BJ (cell line): ENCODE measurements at regions not wholly inside any gene's neighbourhood (a gene's known extent, or its start where the extent isn't known, plus 50 kb on each side); places are given as distances from the start of the nearest gene placed in this dataset.

Experiments used
- CTCF ChIA-PET: fragments of 350-600 bp; formaldehyde crosslinking; extraction: SDS; loops from one replicate; lab custom pipeline; 2021; ENCODE audit warnings: antibody characterized with exemption, inconsistent platforms; lab: Yijun Ruan, JAX
- POLR2A ChIA-PET: fragments of 300-600 bp; sonication (Branson Sonifier 250); formaldehyde crosslinking; extraction: SDS; loops from one replicate; lab custom pipeline; 2021; ENCODE audit warnings: antibody characterized with exemption; lab: Charles Lee
- DNase-seq: peaks from one replicate; pipeline ENCODE4 v3.0.0-alpha.2; 2011; ENCODE audit warnings: low read depth
- H3K27me3 ChIP-seq: 2 replicates; pipeline ENCODE4 v1.6.0; 2011; ENCODE audit warnings: low read length; ENCODE audit not compliant: control insufficient read depth, insufficient read depth
- H3K36me3 ChIP-seq: 2 replicates; pipeline ENCODE4 v1.5.1; 2011; ENCODE audit warnings: low read length; ENCODE audit not compliant: control insufficient read depth, insufficient read depth
- H3K4me3 ChIP-seq: 2 replicates; pipeline ENCODE4 v1.5.1; 2011; ENCODE audit warnings: low read depth, mild to moderate bottlenecking, control low read depth, low read length
- TF ChIP-seq, protein P1 (sequence below): IDR thresholded peaks from 2 replicates; pipeline ENCODE4 v1.5.1; 2011; ENCODE audit warnings: low read depth, mild to moderate bottlenecking, control low read depth, inconsistent platforms, low read length, moderate library complexity; ENCODE audit not compliant: insufficient read depth

DNA sequence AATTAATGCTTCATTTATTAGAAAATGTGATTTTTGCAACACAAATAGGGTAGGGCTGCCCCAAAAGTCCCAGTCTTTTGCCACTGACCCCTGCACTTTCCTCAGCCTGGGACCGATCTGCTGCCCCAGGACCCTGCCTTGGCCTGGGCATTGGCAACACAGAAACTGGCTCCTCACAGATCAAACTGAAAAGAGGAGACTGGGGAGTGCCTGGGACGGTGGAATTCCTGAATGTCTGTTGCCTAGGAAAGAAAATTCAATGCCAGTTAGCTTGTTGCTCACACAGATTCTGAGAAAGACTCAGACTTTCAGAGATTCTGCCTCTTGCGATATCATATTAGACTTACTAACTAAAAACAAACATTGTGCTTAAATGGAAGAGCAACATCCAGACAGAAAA is 211.2 kb downstream of the VAPA start:
- CTCF ChIA-PET = interaction anchor here (2.0 kb wide), 1 partner anchor 15 kb away, joined by 5 read pairs; no protein-coding TSS in a partner anchor
- no peak for DNase-seq
- H3K4me3 ChIP-seq = no peak overlapping the region
- H3K36me3 ChIP-seq = no peaks in the 10 kb centered on the region
- H3K27me3 ChIP-seq = no peaks in the 10 kb centered on the region
- POLR2A ChIA-PET = interaction anchor here (0.6 kb wide), 1 partner anchor 352 kb away, joined by 3 read pairs; no protein-coding TSS in a partner anchor
- TF ChIP-seq, protein P1, sequence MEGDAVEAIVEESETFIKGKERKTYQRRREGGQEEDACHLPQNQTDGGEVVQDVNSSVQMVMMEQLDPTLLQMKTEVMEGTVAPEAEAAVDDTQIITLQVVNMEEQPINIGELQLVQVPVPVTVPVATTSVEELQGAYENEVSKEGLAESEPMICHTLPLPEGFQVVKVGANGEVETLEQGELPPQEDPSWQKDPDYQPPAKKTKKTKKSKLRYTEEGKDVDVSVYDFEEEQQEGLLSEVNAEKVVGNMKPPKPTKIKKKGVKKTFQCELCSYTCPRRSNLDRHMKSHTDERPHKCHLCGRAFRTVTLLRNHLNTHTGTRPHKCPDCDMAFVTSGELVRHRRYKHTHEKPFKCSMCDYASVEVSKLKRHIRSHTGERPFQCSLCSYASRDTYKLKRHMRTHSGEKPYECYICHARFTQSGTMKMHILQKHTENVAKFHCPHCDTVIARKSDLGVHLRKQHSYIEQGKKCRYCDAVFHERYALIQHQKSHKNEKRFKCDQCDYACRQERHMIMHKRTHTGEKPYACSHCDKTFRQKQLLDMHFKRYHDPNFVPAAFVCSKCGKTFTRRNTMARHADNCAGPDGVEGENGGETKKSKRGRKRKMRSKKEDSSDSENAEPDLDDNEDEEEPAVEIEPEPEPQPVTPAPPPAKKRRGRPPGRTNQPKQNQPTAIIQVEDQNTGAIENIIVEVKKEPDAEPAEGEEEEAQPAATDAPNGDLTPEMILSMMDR = no peak

DNA sequence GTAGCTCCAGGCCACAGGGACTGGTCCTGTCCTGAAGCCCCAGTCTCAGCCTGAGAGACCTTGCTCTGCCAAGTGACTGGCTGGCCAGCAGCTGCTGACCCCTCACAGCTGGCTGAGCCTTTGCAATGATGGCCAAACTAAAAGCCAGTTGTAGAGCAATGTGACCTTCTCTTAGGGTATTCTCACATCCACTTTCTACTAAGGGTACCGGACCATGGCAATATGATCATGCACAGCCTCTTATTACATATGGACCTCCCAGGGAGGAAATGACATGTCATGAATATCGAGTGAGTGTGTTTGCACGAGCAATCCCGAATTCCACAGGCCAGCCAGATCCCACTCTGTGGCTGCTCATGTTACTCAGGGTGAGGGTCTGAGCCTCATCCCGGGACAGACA is 213.9 kb downstream of the VAPA start:
- TF ChIP-seq, protein P1 = no peak
- POLR2A ChIA-PET = no interaction called here
- no peak for DNase-seq
- Histone ChIP-seq H3K27me3 (no peaks in the 10 kb centered on the region), H3K36me3 (no peaks in the 10 kb centered on the region), H3K4me3 (no peak overlapping the region)
- CTCF ChIA-PET = interaction anchor here (1.2 kb wide), 1 partner anchor 13 kb away, joined by 3 read pairs; no protein-coding TSS in a partner anchor

DNA sequence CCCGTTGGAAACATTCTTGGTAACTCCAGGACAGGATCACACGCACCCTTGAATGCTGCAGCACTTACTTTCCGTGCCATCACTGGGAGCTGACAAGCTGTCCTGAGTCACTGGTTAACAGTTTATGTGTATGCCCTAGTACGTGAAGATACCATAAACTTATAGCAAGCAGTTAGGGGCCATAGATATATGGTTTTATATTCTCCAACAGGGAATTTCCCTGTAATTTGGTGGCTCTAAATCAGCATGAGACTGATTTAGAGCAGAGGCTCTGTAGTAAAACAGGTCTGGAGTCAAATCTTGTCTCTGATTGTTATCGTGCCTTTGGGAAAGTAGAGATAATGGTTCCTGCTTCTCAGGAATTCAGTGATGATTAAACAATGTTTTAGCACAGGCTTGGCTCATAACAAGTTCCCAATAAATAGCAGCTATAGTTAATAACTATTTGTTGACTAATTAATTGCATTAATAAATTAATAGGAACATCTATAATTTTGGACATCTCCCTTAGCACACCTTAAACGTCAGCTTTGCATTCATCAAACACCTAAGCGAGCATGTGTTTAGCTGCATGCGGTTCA is 215.2 kb downstream of the VAPA start:
- CTCF ChIA-PET = interaction anchor here (1.2 to 3.0 kb wide), 2 partner anchors 10 to 12 kb away, joined by 3 to 9 read pairs; no protein-coding TSS in a partner anchor
- POLR2A ChIA-PET = interaction anchor here (0.8 kb wide), 1 partner anchor 99 kb away, joined by 4 read pairs; no protein-coding TSS in a partner anchor
- no peak for DNase-seq

DNA sequence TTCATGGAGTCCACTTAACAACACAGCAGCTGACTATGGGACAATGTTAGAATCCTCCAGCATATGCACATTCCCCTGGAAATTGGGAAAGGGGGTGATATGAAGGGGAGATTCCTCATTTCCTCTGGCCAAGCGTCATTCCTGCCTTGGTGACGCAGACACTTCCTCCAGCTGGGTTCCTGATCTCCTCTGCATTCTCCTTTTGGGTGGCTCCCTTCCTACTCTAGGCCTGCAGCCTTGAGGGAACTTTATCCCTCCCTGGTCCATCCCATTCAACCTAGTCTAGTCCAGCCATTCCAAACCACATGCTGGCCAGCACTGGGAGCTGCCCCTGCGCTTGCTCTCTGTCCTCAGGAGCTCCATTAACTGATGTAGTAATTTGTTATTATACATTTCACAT is 216.8 kb downstream of the VAPA start:
- DNase-seq = no peak
- TF ChIP-seq, protein P1 = no peak
- POLR2A ChIA-PET = no interaction called here
- no peaks in the 10 kb centered on the region for H3K36me3 ChIP-seq
- CTCF ChIA-PET = interaction anchor here (3.0 kb wide), 1 partner anchor 9 kb away, joined by 9 read pairs; no protein-coding TSS in a partner anchor
- no peaks in the 10 kb centered on the region for H3K27me3 ChIP-seq
- no peak overlapping the region for H3K4me3 ChIP-seq

More for the DNA sequence above, 215.2 kb downstream of the VAPA start:
- Histone ChIP-seq H3K36me3 (no peaks in the 10 kb centered on the region), H3K4me3 (no peak overlapping the region), H3K27me3 (no peaks in the 10 kb centered on the region)
- TF ChIP-seq, protein P1 = no peak

DNA sequence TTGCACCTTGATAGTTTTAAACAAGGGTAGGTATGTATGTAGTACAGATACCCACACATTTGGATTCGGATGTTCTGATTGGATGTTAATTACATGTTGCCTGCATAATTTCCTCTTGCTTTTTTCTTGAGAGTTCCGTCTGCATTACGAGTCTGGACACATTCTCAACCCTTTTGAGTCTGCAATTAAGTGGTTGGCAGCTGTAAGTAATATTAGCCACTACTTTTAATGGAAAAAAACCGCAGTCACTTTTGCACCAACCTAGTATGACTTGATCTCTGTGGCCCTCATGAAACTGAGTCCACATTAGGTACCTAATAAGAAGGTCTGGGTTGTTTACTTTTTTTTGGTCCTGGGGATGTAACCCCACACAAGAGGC is 217.3 kb downstream of the VAPA start:
- Histone ChIP-seq H3K27me3 (no peaks in the 10 kb centered on the region), H3K36me3 (no peaks in the 10 kb centered on the region), H3K4me3 (no peak overlapping the region)
- DNase-seq = no peak
- TF ChIP-seq, protein P1 = no peak
- POLR2A ChIA-PET = no interaction called here
- CTCF ChIA-PET = interaction anchor here (3.0 kb wide), 1 partner anchor 8 kb away, joined by 9 read pairs; no protein-coding TSS in a partner anchor
